HG02610 (cell line): ENCODE measurements at regions not wholly inside any gene's neighbourhood (a gene's known extent, or its start where the extent isn't known, plus 50 kb on each side); places are given as distances from the start of the nearest gene placed in this dataset.
"Not testable (repeated sequence)": the region's sequence is repeated elsewhere in the genome, so short reads cannot be mapped to it uniquely, and the experiment has no call there.

Experiments
- ATAC-seq: cut with Tn5 transposase; IDR thresholded peaks from one replicate; pipeline ENCODE4 v1.9.1; 2021; ENCODE audit warnings: mild to moderate bottlenecking, moderate library complexity; ENCODE audit not compliant: unreplicated experiment

DNA sequence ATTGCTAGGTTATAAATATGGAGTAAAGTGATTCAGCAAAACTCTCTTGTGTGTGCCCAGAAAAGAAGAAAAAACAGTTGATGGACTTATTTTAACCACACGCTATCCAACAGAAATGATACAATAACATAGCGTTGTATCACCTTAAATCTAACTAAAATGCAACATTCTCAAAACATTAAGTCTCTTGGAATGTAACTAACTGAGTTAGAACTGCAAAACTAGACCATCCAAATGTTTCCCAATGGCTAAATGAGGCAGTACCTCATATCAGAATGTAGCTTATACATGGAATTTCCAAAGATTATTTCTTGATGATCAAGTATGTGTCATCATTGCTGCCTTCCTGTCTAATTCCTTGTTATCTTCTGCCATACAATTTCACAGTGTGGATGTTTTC, 187.9 kb downstream of the CNTN3 start:
- ATAC-seq: no peak

DNA sequence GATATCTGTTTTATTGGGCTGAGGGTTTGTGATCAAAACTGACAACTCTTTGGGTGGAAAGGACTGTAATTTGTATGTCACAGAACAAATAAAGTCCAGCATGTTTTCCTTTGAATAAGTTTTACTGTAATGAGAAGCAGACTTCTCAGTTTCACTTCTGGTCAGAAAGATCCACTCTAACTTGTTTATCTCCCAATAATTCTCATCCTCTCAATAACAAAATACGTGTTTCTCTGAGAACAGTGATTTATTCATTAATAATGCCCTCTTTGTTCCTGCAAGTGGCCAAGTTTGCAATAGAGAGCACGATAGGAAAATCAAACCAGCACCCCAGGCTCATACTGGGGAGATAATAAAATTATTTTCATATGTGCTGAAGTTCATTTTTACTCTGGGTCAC, 190.6 kb downstream of the CNTN3 start:
- ATAC-seq: no peak

DNA sequence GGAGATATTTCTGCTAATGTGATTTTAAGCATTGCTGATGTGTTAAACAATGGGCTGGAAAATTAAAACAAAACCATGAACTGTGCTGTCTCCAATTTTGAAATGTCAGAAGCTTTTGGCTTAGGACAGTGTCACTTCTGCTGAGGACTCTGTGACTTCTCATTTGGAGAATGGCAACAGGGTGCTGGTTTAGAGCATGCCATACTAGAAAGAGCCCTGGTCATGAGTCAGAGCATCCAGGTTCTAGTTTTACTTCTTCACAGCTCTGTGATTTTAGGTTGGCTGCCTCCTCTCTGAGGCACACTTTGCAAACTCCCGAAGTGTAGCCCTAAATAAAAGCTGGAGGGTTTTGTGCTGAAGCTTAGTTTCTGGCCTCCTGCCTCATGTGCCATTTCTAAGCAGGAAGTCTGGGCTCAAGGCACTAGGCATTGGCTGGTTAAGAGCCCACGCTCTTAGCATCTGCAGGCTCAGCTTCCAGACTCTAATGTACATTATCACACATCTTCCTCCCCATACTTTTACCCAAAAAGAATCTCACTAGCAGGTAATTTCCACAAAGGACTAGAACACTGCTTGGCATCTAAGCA, 193.8 kb downstream of the CNTN3 start:
- no peak for ATAC-seq

DNA sequence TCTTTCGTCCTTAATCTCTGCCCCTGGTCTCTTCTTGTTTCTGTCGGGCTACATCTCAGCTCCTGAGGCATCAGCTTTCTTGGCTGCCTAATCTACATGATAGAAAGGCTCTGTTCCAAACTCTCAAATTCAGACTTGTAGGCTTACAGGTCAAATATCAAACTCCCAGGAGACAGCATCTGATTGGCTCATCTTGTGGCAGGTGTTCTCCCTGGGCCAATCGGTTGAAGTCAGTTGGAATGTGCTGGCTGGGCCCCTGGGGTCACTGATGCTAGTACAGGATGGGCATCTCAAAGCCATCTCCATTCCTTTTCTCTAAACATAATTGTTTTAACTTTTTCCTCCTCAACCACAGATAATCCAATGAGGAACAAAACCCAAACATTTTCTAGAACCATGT, 198.7 kb downstream of the CNTN3 start:
- no peak for ATAC-seq

DNA sequence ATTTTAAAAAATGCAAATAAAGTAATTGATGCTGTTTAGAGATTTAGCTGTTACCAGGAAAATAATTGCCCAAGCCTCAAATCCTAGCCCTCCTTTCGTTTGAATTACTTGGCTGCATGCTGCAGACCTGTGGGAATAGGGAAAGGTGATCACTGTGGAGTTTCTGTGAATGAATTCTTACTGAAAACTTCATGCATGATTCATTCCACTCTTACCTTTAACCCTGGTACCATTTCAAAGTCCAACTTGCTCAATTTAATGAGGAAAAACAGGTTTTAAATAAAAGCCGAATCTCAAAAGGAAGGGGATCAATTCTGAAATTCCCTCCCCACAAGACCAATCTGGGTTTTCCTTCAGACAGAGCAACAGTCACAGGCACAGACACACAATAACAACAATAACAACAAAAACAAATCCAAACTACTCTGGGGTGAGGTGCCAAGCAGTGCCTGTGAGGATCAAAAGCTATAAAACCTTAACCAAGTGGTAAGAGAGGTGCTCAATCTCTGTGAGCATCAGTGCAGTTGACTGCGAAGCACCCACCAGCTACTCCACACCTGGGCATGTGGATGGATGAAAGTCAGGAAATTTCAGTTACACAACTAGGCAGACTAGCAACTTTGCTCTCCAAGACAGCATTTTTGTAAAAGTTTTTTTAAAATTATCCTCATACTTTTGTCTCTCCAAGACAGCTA, 200.8 kb downstream of the CNTN3 start:
- no peak for ATAC-seq

DNA sequence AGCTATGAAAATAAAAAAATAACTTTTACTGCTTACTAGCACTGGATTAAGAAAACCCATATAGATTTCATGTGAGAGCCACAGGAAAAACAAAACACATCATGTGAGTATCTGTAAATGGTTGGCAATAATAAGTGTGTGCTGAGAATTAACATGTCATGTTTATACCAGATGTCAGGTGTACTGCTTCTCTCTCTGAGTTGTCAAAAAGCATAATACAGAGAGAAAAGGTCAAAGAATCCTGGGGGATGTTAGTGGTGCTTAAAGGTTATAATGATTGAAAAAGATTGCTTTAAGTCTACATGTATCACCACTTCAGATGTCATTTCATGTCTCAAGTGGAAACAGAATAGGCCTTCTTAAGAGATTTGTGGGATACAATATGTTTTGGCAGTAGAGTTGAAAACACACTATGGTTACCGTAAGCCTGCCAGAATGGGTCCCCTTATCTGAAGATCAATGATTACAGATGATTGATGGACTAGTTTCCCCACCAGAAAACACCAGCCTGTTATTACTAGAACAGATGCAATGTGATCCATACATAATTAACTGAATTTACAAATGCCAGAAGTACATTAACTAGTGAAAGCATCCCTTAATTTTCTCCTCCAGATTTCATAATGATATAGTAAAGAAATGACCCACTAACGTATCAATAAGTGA, 204.1 kb downstream of the CNTN3 start:
- ATAC-seq: no peak

DNA sequence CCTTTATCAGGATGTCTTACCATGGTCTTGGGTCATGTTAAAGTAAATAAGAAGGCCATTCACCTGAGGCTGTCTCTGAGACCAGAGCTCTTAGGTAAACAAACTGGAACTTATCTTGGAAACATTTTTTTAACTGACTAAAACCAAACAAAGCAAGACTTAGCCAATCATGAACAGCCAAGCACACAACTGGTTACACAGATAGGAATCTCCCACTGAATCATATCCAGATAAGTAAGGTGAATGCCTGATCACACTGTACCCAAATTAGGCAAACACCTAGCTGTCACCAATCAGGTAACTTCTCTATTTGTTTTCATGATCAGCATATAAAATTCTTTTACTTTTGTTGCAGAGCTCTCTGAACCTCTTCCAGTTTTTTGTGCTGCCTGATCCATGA, 205.4 kb downstream of the CNTN3 start:
- no peak for ATAC-seq

DNA sequence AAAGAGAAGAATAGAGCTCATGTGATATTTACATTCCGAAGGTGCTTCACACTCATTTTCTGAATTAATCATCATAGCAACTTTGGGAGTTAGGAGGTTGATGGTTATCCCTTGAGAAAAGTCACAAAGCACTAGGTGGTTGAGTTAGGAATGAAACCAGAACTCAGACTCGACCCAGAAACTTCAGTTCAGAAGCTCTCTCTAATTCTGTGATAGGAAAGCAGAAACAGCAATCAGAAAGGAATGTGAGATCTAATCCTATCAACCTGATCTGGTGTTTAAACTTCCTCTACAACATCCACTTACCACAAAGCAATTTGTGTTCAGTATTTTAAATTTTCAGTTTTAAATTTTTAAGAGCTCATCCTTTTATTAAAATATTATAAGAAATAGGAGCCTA, 211.2 kb downstream of the CNTN3 start:
- no peak for ATAC-seq

DNA sequence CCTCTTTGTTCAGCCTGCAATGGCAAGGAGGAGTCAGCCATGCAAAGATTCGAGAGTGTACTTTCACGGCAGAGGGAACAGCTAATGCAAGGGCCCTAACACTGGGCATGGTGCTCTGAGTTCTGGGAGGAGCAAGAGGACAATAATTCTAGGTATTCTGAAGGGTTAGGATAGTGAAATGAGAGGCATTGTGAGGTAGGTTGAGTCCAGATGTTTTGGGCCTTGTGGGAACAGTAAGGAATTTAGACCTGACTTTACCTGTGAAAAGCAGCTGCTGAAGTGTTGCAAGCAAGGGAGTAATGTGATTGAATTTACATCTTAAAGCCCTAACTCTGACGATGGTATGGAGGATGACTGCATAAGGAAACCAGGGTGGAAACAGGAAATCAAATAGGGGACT, 211.6 kb downstream of the CNTN3 start:
- no peak for ATAC-seq

DNA sequence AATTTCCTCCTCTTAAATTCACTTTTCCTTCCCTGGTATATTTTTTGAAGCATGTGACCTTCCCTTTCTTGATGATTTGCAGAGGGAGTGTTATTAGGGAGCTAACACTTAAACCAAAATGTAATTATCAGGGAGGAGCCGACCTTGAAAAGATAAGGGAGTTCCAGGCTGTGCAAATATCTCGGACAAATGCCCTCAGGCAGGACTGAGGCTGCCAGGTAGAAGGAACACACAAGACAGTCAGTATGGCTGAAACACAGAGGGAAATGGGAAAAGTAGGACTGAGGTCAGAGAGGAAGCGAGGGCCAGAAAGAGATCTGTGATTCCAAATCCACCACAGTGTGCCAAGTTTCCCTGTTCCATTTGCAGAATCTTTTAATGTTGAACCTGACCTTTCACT, 221.0 kb downstream of the CNTN3 start:
- ATAC-seq: no peak

DNA sequence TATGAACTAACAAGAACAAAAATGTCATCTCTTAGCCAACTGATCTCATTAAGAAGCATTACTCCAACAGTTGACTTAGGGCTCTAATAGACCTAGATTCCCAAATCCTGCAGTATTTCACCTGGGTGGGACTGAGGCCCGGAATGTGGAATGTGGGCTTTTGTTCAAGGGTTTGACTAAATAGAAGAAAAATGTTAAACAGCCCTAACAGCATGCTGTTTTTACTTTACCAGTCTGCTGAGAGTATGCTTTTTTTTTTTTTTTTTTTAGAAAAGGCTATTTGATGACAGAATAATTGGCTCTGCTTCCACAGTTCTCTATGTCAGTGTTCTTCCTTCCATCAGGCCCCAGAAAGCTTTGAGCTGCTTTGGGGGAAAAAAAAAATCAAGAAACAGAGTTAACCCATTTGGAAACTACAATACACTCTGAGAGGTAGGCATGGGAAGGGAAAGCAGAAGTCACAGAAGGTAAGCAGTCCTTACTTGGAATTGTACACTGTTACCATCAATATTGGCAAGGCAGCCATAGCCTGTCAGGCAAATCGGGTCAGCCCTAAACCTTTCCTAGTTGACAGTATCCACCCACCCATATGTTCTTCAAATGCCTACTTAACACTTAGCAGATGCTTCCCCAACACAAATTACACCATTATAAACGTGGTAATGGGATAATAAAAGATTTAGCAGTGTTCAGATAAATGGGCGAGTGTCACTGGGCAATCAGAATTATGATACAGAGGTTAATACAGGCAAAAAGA, 224.2 kb downstream of the CNTN3 start:
- ATAC-seq: no peak

DNA sequence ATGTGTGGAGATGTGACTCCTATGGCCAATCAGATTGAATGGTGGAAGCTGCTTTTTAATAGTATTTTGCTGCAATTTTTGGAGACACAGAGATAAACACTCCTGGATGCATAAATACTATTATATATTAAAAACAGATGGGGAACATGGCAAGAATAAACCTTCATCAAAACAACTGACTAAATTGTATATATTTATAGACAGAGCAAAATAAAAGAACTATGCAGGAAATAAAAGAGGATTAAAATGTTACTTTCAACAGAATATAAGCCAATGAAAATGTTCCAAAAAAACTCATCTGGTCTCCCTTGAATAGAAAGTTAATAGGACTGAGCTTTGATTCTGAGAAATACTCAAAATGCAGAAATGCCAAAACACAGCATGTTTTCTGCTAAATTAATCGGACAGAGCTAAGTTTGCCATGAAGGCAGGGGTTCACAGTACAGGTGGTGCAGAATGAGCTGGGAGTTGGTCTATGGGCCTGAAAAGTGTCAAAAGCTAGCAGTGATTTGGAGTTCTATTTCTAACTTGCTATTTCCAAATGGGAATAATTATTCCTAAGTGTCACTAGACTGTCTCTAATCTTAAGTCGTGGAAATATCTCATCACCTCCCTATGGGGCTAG, 227.2 kb downstream of the CNTN3 start:
- no peak for ATAC-seq

DNA sequence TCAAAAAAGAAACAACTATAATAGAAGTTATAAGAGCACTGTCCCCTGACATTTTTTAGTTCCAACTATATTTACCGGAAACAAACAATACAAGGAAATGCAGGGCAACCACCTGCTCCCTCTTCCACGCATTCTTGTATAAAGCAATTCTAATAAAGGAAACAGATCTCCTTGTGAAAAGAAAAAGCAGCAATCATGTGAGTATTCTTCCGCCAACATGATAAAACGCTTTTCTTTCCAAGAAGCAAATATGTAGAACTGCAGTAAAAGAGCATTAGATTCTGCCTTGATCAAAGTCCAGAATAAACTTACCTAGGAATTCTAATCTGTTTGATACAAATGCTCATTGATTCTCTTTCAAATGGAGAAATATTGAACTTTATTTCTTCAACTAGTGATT, 230.3 kb downstream of the CNTN3 start:
- no peak for ATAC-seq

DNA sequence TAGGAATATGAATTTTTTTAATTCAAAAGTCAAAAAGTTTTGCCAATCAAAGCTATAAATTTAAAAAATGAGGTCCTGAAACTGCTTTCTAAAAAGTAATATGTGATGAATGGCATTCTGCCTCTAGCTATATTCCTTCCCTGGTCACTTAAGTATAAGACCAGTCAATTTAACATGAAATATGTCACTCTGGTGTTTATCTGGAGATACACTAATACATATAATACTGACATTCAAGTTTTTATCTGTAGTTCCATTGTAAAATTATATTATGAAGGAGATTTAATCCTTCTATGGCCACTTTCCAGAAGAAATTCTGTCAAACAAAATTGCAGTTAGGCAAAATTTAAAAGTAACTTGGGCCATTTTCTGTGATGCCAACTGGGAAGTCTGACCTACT, 236.8 kb downstream of the CNTN3 start:
- ATAC-seq: no peak

DNA sequence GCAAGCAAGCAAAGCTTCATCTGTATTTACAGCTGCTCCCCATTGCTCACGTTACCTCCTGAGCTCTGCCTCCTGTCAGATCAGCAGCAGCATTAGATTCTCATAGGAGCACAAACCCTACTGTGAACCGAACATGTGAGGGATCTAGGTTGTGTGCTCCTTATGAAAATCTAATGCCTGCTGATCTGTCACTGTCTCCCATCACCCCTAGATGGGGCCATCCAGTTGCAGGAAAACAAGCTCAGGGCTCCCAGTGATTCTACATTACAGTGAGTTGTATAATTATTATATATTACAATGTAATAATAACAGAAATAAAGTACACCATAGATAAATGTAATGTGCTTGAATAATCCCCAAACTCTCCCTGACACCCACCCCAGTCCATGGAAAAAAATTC, 238.1 kb downstream of the CNTN3 start:
- not testable (repeated sequence) for ATAC-seq

DNA sequence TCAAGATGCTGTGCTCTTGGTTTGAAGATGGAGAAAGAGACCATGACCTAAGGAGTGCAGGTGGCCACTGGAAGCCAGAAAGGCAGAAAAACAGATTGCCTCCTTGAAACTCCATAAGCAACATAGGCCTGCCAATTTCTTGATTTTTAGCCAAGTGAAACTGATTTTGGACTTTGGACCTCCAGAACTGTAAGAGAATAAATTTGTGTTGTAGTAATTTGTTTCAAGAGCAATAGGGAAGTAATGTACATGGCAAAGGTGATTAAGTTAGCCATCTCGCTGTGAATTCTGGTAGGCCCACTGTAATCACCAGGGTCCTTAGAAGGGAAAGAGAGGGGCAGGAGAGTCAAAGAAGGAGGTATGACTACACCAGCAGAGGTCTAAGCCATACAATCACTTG, 238.8 kb downstream of the CNTN3 start:
- ATAC-seq: no peak

DNA sequence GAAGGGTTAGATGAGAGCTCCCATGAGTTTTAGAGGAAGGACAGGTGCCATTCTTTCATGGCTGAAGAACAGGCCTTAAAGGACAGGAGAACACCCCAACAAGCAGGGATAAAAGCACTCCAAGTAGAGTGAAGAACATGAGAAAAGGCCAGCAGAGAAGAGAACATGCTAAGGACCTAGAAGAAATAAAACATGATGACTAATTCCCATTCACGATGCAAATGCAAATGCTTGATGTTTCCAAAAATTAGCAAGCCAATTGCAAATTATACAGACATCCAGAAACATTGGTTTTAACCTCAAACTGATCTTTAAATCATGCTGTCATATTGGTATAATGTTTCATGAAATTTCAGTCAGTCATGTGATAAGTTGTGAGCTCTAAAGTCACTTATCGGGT, 241.7 kb downstream of the CNTN3 start:
- no peak for ATAC-seq

DNA sequence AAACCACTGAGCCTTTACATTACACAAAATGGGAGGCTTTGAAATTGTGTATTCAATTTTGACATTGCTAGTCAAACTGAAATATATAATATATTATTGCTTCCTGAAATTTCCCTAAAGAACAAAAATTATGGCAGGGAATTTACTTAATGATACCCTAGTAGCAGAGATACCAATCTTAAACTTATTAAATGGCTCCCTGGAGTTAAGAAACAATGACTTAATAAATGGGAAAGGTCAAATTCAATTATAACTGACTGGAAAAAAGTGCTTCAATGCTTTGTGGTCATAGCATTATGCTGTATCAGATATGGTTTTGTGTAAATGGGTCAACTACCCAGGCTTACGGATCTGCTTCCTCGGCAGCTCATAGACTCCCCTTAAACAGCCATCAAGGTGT, 244.1 kb downstream of the CNTN3 start:
- no peak for ATAC-seq

DNA sequence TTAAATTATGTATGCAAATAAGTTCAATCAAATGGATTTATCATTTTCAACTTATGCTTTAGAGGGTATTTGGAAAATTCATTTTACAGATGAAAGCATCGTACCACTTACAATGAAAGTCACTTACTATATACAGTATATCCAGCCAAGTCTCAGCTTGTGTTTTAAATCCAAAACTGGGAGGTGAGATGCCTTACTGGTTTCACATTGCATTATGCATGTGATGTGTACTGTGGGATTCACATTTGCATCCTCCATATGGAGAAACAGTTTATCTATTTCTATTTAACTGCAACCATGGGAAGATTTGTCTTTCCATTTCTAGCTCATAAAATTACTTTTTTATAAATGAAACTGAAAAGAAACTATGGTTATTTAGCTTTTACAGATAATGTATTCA, 248.1 kb downstream of the CNTN3 start:
- no peak for ATAC-seq

DNA sequence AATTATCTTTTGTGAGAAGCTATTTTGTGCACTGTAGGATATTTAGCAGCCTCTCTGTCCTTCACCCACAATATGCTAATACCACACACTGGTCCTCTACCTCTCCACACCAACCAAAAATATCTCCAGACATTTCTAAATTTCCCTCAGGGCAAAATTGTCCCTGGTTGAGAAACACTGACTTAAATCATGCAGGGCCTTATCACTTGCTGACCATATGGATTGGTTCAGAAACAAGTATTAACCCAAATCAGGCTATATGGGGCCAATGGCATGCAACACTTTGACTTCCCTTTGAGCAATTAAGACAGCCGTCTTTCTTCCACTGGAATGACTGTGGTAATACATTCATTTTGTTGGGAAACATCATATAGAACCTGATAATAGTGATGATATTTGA, 251.1 kb downstream of the CNTN3 start:
- no peak for ATAC-seq

DNA sequence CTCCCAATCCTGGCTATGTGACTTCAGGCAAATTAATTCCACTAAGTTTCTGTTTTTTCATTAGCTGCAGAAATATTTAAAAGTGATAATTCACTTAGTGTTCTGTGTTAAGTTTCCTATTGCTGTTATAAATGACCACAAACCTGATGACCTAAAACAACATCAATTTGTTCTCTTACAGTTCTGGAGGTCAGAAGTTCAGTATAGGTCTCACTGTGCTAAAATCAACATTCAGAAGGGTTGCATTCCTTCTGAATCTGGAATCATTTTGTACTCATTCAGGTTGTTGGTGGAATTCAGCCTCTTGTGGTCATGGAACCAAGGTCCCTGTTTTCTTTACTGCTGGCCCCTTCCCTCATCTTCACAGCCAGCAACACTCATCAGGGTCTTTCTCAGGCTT, 254.1 kb downstream of the CNTN3 start:
- no peak for ATAC-seq
